WTC11 (cell line): ENCODE measurements at regions not wholly inside any gene's neighbourhood (a gene's known extent, or its start where the extent isn't known, plus 50 kb on each side); places are given as distances from the start of the nearest gene placed in this dataset.

Experiments
- ELF4 ChIP-seq: sonication (generic); formaldehyde crosslinking; IDR thresholded peaks from 2 replicates; pipeline ENCODE4 v1.8.1; 2022; ENCODE audit warnings: low read depth, mild to moderate bottlenecking, moderate library complexity, missing genetic modification reagents
- FOXJ3 ChIP-seq: sonication (generic); formaldehyde crosslinking; IDR thresholded peaks from 2 replicates; pipeline ENCODE4 v1.9.0; 2021; ENCODE audit warnings: missing genetic modification reagents, mild to moderate bottlenecking, borderline replicate concordance
- GABPB1 ChIP-seq: sonication (generic); formaldehyde crosslinking; IDR thresholded peaks from 2 replicates; pipeline ENCODE4 v1.8.1; 2023; ENCODE audit warnings: mild to moderate bottlenecking, missing genetic modification reagents
- GRHL2 ChIP-seq: fragments of 250-450 bp; sonication (Bioruptor Pico); IDR thresholded peaks from 2 replicates; pipeline ENCODE4 v1.8.0; 2022; ENCODE audit warnings: mild to moderate bottlenecking, moderate library complexity; ENCODE audit not compliant: insufficient replicate concordance, severe bottlenecking
- JAZF1 ChIP-seq: fragments of 250-450 bp; sonication (Bioruptor Pico); IDR thresholded peaks from 2 replicates; pipeline ENCODE4 v1.9.0; 2021; ENCODE audit warnings: moderate library complexity, mild to moderate bottlenecking, inconsistent platforms
- MYBL2 ChIP-seq: sonication (generic); formaldehyde crosslinking; IDR thresholded peaks from 2 replicates; pipeline ENCODE4 v1.8.1; 2023; ENCODE audit warnings: mild to moderate bottlenecking, moderate library complexity, missing genetic modification reagents
- NFYB ChIP-seq: sonication (generic); formaldehyde crosslinking; conservative IDR thresholded peaks from 2 replicates; pipeline ENCODE4 v1.8.0; 2022; ENCODE audit warnings: low read depth, missing genetic modification reagents
- ZNF263 ChIP-seq: sonication (generic); formaldehyde crosslinking; IDR thresholded peaks from 2 replicates; pipeline ENCODE4 v1.8.1; 2022; ENCODE audit warnings: low read depth, mild to moderate bottlenecking, moderate library complexity, missing genetic modification reagents
- ZNF416 ChIP-seq: fragments of 250-450 bp; sonication (Bioruptor Pico); IDR thresholded peaks from 2 replicates; pipeline ENCODE4 v1.9.0; 2021; ENCODE audit warnings: mild to moderate bottlenecking, inconsistent platforms
- TF ChIP-seq, protein P1 (sequence below): fragments of 200-600 bp; IDR thresholded peaks from 2 replicates; pipeline ENCODE4 v1.8.0; 2022; ENCODE audit warnings: antibody characterized with exemption
- TF ChIP-seq, protein P2 (sequence below): sonication (generic); formaldehyde crosslinking; IDR thresholded peaks from 2 replicates; pipeline ENCODE4 v1.8.0; 2022; ENCODE audit warnings: mild to moderate bottlenecking, missing genetic modification reagents

DNA sequence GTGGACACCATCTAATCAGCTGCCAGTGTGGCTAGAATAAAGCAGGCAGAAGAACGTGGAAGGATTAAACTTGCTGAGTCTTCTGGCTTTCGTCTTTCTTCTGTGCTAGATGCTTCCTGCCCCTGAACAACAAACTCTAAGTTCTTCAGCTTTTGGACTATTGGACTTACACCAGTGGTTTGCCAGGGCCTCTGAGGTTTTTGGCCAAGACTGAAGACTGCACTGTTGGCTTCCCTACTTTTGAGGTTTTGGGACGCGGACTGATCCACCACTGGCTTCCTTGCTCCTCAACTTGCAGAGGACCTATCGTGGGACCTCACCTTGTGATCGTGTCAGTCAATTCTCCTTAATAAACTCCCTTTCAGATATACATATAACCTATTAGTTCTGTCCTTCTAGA, 696.1 kb upstream of the NCAM2 start:
- TF ChIP-seq MYBL2 (CRISPR knock-in tag) (no peak), GRHL2 (no peak), ZNF416 (CRISPR knock-in tag) (no peak), JAZF1 (CRISPR knock-in tag) (no peak), NFYB (CRISPR knock-in tag) (no peak), GABPB1 (CRISPR knock-in tag) (no peak), FOXJ3 (no peak), ELF4 (CRISPR knock-in tag) (no peak), ZNF263 (CRISPR knock-in tag) (no peak)
- TF ChIP-seq, protein P1, sequence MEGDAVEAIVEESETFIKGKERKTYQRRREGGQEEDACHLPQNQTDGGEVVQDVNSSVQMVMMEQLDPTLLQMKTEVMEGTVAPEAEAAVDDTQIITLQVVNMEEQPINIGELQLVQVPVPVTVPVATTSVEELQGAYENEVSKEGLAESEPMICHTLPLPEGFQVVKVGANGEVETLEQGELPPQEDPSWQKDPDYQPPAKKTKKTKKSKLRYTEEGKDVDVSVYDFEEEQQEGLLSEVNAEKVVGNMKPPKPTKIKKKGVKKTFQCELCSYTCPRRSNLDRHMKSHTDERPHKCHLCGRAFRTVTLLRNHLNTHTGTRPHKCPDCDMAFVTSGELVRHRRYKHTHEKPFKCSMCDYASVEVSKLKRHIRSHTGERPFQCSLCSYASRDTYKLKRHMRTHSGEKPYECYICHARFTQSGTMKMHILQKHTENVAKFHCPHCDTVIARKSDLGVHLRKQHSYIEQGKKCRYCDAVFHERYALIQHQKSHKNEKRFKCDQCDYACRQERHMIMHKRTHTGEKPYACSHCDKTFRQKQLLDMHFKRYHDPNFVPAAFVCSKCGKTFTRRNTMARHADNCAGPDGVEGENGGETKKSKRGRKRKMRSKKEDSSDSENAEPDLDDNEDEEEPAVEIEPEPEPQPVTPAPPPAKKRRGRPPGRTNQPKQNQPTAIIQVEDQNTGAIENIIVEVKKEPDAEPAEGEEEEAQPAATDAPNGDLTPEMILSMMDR, result no peak
- TF ChIP-seq, protein P2, sequence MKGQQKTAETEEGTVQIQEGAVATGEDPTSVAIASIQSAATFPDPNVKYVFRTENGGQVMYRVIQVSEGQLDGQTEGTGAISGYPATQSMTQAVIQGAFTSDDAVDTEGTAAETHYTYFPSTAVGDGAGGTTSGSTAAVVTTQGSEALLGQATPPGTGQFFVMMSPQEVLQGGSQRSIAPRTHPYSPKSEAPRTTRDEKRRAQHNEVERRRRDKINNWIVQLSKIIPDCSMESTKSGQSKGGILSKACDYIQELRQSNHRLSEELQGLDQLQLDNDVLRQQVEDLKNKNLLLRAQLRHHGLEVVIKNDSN (CRISPR knock-in tag), result no peak
